HEK293 (cell line): ENCODE measurements at regions not wholly inside any gene's neighbourhood (a gene's known extent, or its start where the extent isn't known, plus 50 kb on each side); places are given as distances from the start of the nearest gene placed in this dataset.

Experiments used
- CTCF ChIA-PET: fragments of 350-600 bp; formaldehyde crosslinking; extraction: SDS; loops from one replicate; lab custom pipeline; 2021; ENCODE audit warnings: antibody characterized with exemption; lab: Yijun Ruan, JAX
- POLR2A ChIA-PET: fragments of 300-600 bp; formaldehyde crosslinking; extraction: SDS; loops from one replicate; lab custom pipeline; 2020; ENCODE audit warnings: antibody characterized with exemption, inconsistent platforms; lab: Yijun Ruan, JAX
- H3K27ac ChIP-seq: fragments of 200-500 bp; sonication (Bioruptor generic); 2 replicates; pipeline ENCODE4 v1.5.1; 2014; ENCODE audit warnings: low read depth, low read length, control low read depth, inconsistent platforms; ENCODE audit errors: extremely low read depth
- H3K36me3 ChIP-seq, 2 experiments: fragments of 200-500 bp in 1 of 2; sonication (Bioruptor generic) in 1 of 2; 1 replicate in 1 of 2; 2 replicates in 1 of 2; pipeline ENCODE4 v1.5.1; 2014 to 2017; ENCODE audit warnings: inconsistent platforms in 2 of 2, low read length in 2 of 2; ENCODE audit not compliant: control insufficient read depth in 2 of 2, insufficient read depth in 1 of 2
- H3K4me1 ChIP-seq: fragments of 200-500 bp; sonication (Bioruptor generic); 2 replicates; pipeline ENCODE4 v1.5.1; 2014; ENCODE audit warnings: mild to moderate bottlenecking, low read length, inconsistent platforms; ENCODE audit not compliant: control insufficient read depth, insufficient read depth
- H3K4me3 ChIP-seq: 2 replicates; pipeline ENCODE4 v1.5.1; 2011; ENCODE audit warnings: low read depth, mild to moderate bottlenecking, control low read depth, low read length, moderate library complexity
- H3K9me3 ChIP-seq: fragments of 200-500 bp; sonication (Bioruptor generic); 2 replicates; pipeline ENCODE4 v1.5.1; 2014; ENCODE audit warnings: low read depth, low read length, inconsistent platforms; ENCODE audit not compliant: control insufficient read depth, insufficient read depth
- BCL11B ChIP-seq: fragments of 450-650 bp; formaldehyde crosslinking; IDR thresholded peaks from 2 replicates; pipeline ENCODE4 v1.5.1; 2016; ENCODE audit warnings: low read depth, missing biosample characterization, missing genetic modification characterization
- GLI4 ChIP-seq: fragments of 450-650 bp; formaldehyde crosslinking; IDR thresholded peaks from 2 replicates; pipeline ENCODE4 v1.5.1; 2016; ENCODE audit warnings: missing biosample characterization, missing genetic modification characterization
- OVOL3 ChIP-seq: fragments of 450-650 bp; formaldehyde crosslinking; IDR thresholded peaks from 2 replicates; pipeline ENCODE4 v1.5.1; 2016; ENCODE audit warnings: missing biosample characterization, missing genetic modification characterization
- SP2 ChIP-seq: fragments of 450-650 bp; formaldehyde crosslinking; IDR thresholded peaks from 2 replicates; pipeline ENCODE4 v1.5.1; 2016; ENCODE audit warnings: missing biosample characterization, missing genetic modification characterization
- YY2 ChIP-seq: fragments of 450-650 bp; formaldehyde crosslinking; IDR thresholded peaks from 2 replicates; pipeline ENCODE4 v1.5.1; 2016; ENCODE audit warnings: missing biosample characterization, missing genetic modification characterization
- ZBTB21 ChIP-seq: fragments of 450-650 bp; formaldehyde crosslinking; IDR thresholded peaks from 2 replicates; pipeline ENCODE4 v1.5.1; 2017; ENCODE audit warnings: missing biosample characterization, missing genetic modification characterization
- ZNF202 ChIP-seq: fragments of 450-650 bp; formaldehyde crosslinking; IDR thresholded peaks from 2 replicates; pipeline ENCODE4 v1.5.1; 2016; ENCODE audit warnings: missing biosample characterization, missing genetic modification characterization, borderline replicate concordance
- ZNF214 ChIP-seq: fragments of 450-650 bp; formaldehyde crosslinking; IDR thresholded peaks from 2 replicates; pipeline ENCODE4 v1.5.1; 2017; ENCODE audit warnings: missing biosample characterization, mild to moderate bottlenecking, missing genetic modification characterization, borderline replicate concordance
- ZNF292 ChIP-seq: fragments of 450-650 bp; formaldehyde crosslinking; IDR thresholded peaks from 2 replicates; pipeline ENCODE4 v1.5.1; 2016; ENCODE audit warnings: low read depth, missing biosample characterization, missing genetic modification characterization, borderline replicate concordance
- ZNF394 ChIP-seq: fragments of 450-650 bp; formaldehyde crosslinking; IDR thresholded peaks from 2 replicates; pipeline ENCODE4 v1.5.1; 2016; ENCODE audit warnings: missing biosample characterization, missing genetic modification characterization, mild to moderate bottlenecking, moderate library complexity, borderline replicate concordance
- ZNF416 ChIP-seq: fragments of 450-650 bp; formaldehyde crosslinking; IDR thresholded peaks from 2 replicates; pipeline ENCODE4 v1.5.1; 2016; ENCODE audit warnings: missing biosample characterization, missing genetic modification characterization
- ZNF571 ChIP-seq: fragments of 450-650 bp; formaldehyde crosslinking; IDR thresholded peaks from 2 replicates; pipeline ENCODE4 v1.5.0; 2017; ENCODE audit warnings: missing biosample characterization, missing genetic modification characterization
- ZNF596 ChIP-seq: fragments of 450-650 bp; IDR thresholded peaks from 2 replicates; pipeline ENCODE4 v1.5.0; 2018; ENCODE audit warnings: missing biosample characterization, mild to moderate bottlenecking, missing genetic modification characterization, moderate library complexity
- ZNF623 ChIP-seq: fragments of 450-650 bp; formaldehyde crosslinking; IDR thresholded peaks from 2 replicates; pipeline ENCODE4 v1.5.1; 2016; ENCODE audit warnings: missing biosample characterization, missing genetic modification characterization
- ZNF626 ChIP-seq: fragments of 450-650 bp; sonication (Bioruptor Pico); formaldehyde crosslinking; IDR thresholded peaks from 2 replicates; pipeline ENCODE4 v1.5.1; 2018; ENCODE audit warnings: missing biosample characterization, missing genetic modification characterization, inconsistent platforms
- ZNF777 ChIP-seq: fragments of 450-650 bp; formaldehyde crosslinking; IDR thresholded peaks from 2 replicates; pipeline ENCODE4 v1.5.1; 2017; ENCODE audit warnings: missing biosample characterization, missing genetic modification characterization, borderline replicate concordance
- TF ChIP-seq, protein P1 (sequence below): fragments of 450-650 bp; formaldehyde crosslinking; IDR thresholded peaks from 2 replicates; pipeline ENCODE4 v1.5.1; 2017; ENCODE audit warnings: missing biosample characterization, missing genetic modification characterization
- TF ChIP-seq, protein P2 (sequence below): fragments of 450-650 bp; formaldehyde crosslinking; IDR thresholded peaks from 2 replicates; pipeline ENCODE4; 2016; ENCODE audit warnings: missing biosample characterization, missing genetic modification characterization
- TF ChIP-seq, protein P3 (sequence below): fragments of 450-650 bp; formaldehyde crosslinking; IDR thresholded peaks from 2 replicates; pipeline ENCODE4 v1.5.1; 2017; ENCODE audit warnings: missing biosample characterization, missing genetic modification characterization
- TF ChIP-seq, protein P4 (sequence below): fragments of 450-650 bp; formaldehyde crosslinking; IDR thresholded peaks from 2 replicates; pipeline ENCODE4 v1.5.1; 2016; ENCODE audit warnings: missing biosample characterization, missing genetic modification characterization, borderline replicate concordance

DNA sequence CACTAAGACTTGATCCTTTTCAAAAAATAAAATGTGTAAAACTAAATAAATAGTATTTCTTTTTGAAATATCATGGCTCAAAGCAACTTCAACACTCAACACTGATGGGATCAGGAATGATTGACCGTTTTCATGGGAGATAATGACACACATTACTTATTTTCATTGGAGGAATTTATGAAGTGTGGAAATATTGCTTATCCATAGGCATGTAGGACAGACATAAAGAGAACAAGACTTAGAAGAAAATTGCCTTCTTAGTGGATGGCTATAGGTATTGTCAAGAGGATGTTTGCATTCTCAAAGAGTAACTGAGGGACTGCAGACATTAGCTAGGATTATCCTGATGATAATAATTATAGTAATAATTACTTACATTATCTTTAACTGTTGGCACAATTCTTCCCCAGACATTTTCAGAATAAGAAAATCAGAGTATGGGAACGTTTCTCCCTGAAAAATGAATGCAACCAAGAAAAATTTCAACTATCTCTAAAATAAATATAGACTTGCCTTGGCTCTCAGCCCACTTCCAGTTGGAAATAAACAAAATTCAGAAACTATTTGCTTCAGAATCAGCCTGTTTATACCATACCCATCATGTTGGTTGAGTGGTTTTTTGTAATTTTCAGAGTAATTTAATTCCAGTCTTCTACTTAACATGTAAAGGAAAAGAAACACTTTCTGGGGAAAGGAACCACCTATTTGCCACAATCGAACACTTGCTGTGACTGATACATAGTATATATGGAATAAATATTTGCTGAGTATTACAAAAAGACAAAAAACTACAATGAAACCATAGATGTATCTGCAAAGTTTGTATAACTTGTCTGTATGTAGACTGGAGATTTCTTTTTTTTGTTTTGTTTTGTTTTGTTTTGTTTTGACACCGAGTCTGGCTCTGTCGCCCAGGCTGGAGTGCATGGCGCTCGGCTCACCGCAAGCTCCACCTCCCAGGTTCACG is 165.7 kb downstream of the TMX3 start (continued):
- TF ChIP-seq ZNF292 (tag by site-specific recombination) (no peak), ZNF596 (no peak), YY2 (tag by site-specific recombination) (no peak), ZNF202 (tag by site-specific recombination) (no peak)

DNA sequence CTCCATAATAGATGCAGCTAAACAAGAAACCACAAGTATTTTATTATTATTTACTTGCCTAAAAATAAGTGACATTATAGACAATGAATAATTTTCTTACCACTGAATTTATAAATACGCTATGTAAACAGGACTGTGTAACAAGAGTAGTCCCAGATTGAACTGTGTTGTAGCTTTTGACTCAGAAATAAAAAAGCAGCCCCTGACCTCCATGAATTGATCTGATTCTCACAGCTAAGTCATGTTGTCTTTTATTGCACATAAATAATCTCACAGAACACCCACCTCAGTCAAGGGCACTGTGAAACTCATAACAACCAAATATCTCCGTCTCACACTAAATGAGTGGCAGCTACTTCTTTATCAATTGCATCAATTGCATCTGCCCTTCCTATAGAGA is 171.6 kb downstream of the TMX3 start:
- H3K9me3 ChIP-seq: no peaks in the 10 kb centered on the region
- TF ChIP-seq, protein P1, sequence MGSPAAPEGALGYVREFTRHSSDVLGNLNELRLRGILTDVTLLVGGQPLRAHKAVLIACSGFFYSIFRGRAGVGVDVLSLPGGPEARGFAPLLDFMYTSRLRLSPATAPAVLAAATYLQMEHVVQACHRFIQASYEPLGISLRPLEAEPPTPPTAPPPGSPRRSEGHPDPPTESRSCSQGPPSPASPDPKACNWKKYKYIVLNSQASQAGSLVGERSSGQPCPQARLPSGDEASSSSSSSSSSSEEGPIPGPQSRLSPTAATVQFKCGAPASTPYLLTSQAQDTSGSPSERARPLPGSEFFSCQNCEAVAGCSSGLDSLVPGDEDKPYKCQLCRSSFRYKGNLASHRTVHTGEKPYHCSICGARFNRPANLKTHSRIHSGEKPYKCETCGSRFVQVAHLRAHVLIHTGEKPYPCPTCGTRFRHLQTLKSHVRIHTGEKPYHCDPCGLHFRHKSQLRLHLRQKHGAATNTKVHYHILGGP (tag by site-specific recombination): no peak
- TF ChIP-seq, protein P2, sequence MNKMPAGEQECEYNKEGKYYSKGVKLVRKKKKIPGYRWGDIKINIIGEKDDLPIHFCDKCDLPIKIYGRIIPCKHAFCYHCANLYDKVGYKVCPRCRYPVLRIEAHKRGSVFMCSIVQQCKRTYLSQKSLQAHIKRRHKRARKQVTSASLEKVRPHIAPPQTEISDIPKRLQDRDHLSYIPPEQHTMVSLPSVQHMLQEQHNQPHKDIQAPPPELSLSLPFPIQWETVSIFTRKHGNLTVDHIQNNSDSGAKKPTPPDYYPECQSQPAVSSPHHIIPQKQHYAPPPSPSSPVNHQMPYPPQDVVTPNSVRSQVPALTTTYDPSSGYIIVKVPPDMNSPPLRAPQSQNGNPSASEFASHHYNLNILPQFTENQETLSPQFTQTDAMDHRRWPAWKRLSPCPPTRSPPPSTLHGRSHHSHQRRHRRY (tag by site-specific recombination): no peak
- TF ChIP-seq ZNF214 (tag by site-specific recombination) (no peak), SP2 (tag by site-specific recombination) (no peak), ZNF571 (tag by site-specific recombination) (no peak), ZNF623 (tag by site-specific recombination) (no peak), ZNF626 (tag by site-specific recombination) (no peak), ZNF777 (tag by site-specific recombination) (no peak), ZBTB21 (tag by site-specific recombination) (no peak), BCL11B (tag by site-specific recombination) (no peak), ZNF416 (tag by site-specific recombination) (no peak), GLI4 (tag by site-specific recombination) (no peak), ZNF394 (no peak), OVOL3 (tag by site-specific recombination) (no peak)
- TF ChIP-seq, protein P3, sequence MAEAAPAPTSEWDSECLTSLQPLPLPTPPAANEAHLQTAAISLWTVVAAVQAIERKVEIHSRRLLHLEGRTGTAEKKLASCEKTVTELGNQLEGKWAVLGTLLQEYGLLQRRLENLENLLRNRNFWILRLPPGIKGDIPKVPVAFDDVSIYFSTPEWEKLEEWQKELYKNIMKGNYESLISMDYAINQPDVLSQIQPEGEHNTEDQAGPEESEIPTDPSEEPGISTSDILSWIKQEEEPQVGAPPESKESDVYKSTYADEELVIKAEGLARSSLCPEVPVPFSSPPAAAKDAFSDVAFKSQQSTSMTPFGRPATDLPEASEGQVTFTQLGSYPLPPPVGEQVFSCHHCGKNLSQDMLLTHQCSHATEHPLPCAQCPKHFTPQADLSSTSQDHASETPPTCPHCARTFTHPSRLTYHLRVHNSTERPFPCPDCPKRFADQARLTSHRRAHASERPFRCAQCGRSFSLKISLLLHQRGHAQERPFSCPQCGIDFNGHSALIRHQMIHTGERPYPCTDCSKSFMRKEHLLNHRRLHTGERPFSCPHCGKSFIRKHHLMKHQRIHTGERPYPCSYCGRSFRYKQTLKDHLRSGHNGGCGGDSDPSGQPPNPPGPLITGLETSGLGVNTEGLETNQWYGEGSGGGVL (tag by site-specific recombination): no peak
- TF ChIP-seq, protein P4, sequence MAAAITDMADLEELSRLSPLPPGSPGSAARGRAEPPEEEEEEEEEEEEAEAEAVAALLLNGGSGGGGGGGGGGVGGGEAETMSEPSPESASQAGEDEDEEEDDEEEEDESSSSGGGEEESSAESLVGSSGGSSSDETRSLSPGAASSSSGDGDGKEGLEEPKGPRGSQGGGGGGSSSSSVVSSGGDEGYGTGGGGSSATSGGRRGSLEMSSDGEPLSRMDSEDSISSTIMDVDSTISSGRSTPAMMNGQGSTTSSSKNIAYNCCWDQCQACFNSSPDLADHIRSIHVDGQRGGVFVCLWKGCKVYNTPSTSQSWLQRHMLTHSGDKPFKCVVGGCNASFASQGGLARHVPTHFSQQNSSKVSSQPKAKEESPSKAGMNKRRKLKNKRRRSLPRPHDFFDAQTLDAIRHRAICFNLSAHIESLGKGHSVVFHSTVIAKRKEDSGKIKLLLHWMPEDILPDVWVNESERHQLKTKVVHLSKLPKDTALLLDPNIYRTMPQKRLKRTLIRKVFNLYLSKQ (tag by site-specific recombination): no peak
- TF ChIP-seq, all 188 proteins: peak for 0
- Histone ChIP-seq H3K4me1 (no peaks in the 10 kb centered on the region), H3K27ac (no peak overlapping the region), H3K4me3 (no peak overlapping the region), H3K36me3 (no peaks in the 10 kb centered on the region)
- CTCF ChIA-PET: no interaction called here
- POLR2A ChIA-PET: no interaction called here
